ENCODE measurements at regions not wholly inside any gene's neighbourhood (a gene's known extent, or its start where the extent isn't known, plus 50 kb on each side); places are given as distances from the start of the nearest gene placed in this dataset.

- TF ChIP-seq CTCF (conservative IDR thresholded peaks at IDR 0.05; ENCODE audit: low read depth in 2 of 2) (no peak), POLR2AphosphoS5 (IDR thresholded peaks at IDR 0.05; ENCODE audit: low read depth) (no peak), ZNF331 (CRISPR knock-in tag; IDR thresholded peaks at IDR 0.05; ENCODE audit: low read depth) (no peak), EZH2phosphoT487 (IDR thresholded peaks at IDR 0.05; ENCODE audit: unreplicated experiment) (no peak), EZH2 (IDR thresholded peaks at IDR 0.05; ENCODE audit: low read depth, unreplicated experiment) (no peak), CREB1 (CRISPR knock-in tag; IDR thresholded peaks at IDR 0.05; ENCODE audit: low read depth) (no peak), JUNB (IDR thresholded peaks at IDR 0.05; ENCODE audit: unreplicated experiment) (no peak), NANOG (IDR thresholded peaks at IDR 0.05; ENCODE audit: borderline replicate concordance) (no peak), ZNF114 (CRISPR knock-in tag; IDR thresholded peaks at IDR 0.05) (no peak), ETS1 (IDR thresholded peaks at IDR 0.05) (no peak), STAT1 (IDR thresholded peaks at IDR 0.05; ENCODE audit: unreplicated experiment) (no peak)
- TF ChIP-seq, protein P1, sequence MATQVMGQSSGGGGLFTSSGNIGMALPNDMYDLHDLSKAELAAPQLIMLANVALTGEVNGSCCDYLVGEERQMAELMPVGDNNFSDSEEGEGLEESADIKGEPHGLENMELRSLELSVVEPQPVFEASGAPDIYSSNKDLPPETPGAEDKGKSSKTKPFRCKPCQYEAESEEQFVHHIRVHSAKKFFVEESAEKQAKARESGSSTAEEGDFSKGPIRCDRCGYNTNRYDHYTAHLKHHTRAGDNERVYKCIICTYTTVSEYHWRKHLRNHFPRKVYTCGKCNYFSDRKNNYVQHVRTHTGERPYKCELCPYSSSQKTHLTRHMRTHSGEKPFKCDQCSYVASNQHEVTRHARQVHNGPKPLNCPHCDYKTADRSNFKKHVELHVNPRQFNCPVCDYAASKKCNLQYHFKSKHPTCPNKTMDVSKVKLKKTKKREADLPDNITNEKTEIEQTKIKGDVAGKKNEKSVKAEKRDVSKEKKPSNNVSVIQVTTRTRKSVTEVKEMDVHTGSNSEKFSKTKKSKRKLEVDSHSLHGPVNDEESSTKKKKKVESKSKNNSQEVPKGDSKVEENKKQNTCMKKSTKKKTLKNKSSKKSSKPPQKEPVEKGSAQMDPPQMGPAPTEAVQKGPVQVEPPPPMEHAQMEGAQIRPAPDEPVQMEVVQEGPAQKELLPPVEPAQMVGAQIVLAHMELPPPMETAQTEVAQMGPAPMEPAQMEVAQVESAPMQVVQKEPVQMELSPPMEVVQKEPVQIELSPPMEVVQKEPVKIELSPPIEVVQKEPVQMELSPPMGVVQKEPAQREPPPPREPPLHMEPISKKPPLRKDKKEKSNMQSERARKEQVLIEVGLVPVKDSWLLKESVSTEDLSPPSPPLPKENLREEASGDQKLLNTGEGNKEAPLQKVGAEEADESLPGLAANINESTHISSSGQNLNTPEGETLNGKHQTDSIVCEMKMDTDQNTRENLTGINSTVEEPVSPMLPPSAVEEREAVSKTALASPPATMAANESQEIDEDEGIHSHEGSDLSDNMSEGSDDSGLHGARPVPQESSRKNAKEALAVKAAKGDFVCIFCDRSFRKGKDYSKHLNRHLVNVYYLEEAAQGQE (IDR thresholded peaks at IDR 0.05; ENCODE audit: unreplicated experiment): no peak
These were observed 86.4 kb upstream of the FBXO11 start for GRCh38 chr2:47992671-47993070.

Measured in GM23338 (cell line).